ENCODE measurements at regions not wholly inside any gene's neighbourhood (a gene's known extent, or its start where the extent isn't known, plus 50 kb on each side); places are given as distances from the start of the nearest gene placed in this dataset.
A peak's percentile ranks its signal among the peaks of the same experiment; 100 is the strongest.

DNA sequence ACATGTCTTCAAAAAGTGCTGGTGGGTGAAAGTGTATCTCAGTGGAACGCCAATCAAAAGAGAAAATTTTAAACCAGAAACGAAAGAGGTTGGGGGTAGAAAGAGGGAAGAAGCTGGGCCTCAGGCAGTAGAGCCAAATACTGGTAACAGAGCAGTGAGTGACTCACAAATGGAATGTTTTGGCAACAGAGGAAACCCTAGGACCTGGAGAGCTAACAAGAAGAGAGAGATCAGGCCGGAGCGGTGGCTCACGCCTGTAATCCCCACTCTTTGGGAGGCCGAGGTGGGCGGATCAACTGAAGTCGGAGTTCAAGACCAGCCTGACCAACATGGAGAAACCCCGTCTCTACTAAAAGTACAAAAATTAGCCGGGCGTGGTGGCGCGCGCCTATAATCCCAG lies 450.8 kb upstream of the NAALADL2 start:
- no peak for DNase-seq

DNA sequence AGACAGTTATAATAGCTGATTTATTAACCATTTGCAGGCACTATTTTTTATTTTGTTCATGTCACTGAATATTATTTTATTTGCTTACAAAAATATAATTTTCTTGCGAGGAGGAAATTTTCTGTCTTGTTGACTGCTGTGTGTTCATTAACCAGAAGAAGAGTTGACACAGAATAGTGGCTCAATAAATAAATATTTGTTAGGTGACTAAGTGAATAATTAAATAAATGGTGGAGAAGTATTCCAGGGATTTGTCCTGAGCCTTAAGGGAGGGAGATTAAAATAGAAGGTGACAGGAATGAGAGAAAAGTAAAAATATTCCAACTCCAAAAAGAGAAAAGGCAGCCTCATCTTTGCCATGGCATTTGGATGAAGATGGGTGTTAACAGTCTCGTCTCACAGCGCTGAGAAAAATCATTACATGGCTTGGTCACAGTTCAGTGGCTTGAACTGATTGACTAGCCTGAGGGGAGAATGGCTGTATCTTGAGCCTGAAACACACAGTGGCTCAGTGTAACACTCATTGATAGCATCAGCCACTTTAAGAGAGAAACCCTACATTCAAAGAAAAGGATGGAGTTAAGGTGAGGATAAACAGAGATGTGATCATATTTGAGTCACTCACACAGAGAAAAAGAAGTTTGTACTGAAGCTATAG lies 449.9 kb upstream of the NAALADL2 start:
- DNase-seq: no peak

- no peak for DNase-seq
Observed at GRCh38 chr3:174413062-174413912, 445.8 kb upstream of the NAALADL2 start.

DNA sequence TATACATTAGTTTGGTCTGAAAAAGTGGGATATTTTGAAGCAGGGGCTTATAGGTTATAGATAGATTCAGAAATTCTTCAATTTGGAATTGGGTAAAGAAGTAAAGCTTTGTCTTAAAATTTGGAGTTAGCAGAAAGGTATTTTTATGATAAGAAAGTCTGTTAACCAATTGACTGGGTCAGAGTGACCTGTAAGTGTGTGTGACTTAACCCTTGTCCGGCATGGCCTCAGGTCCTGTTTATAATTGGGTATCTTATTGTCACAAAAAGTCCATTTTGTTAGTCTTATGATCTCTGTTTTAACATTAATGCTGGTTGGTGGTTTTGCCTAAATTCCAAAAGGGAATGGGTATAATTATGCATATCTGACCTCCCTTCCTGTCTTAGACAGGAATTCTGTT lies 444.2 kb upstream of the NAALADL2 start:
- no peak for DNase-seq

GRCh38 chr3:174417573-174417972 lies 441.6 kb upstream of the NAALADL2 start:
- DNase-seq: no peak

GRCh38 chr3:174419216-174419615 lies 439.9 kb upstream of the NAALADL2 start:
- no peak for DNase-seq

GRCh38 chr3:174423936-174424335 lies 435.2 kb upstream of the NAALADL2 start:
- DNase-seq: no peak

DNA sequence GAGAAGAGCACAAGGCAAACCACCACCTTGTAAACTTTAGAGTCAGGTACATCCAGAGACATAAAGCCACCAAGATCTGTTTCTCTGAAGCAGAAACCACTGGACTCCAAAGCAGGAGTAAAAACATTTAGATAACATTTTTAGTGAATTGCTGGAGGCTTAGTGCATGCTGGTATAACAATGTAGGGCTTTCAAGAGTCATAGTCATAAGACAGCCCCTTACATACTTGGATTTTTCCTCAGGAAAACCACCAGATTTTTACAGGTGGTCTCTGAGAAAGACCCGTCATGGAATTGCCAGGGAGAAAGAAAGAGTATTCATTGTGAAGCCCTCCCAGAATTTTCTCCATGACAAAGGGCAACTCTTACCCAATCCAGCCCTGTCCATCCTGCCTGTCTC lies 434.5 kb upstream of the NAALADL2 start:
- no peak for DNase-seq

- no peak for DNase-seq
Observed at GRCh38 chr3:174425422-174425821, 433.7 kb upstream of the NAALADL2 start.

GRCh38 chr3:174430986-174431385 lies 428.1 kb upstream of the NAALADL2 start:
- no peak for DNase-seq

DNA sequence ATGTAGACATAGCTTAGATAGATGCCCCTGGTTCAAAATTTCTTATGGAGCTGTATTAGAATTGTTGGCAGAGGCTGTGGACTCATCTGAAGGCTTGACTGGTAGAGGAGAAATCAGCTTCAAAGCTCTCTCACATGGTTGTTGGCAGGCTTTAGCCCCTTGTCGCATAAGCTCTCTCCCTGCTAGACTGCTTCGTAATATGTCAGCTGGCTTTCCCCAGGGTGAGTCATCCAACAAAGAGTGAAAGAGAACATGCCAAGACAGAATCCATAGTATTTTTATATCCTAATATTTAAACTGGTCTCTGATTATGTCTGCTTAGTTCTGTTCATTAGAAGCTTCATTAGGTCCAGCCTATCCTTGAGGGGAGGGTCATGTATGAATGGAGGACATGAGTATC lies 427.4 kb upstream of the NAALADL2 start:
- no peak for DNase-seq

GRCh38 chr3:174436367-174436766 lies 422.8 kb upstream of the NAALADL2 start:
- no peak for DNase-seq

GRCh38 chr3:174438501-174439145 lies 420.5 kb upstream of the NAALADL2 start:
- no peak for DNase-seq

DNA sequence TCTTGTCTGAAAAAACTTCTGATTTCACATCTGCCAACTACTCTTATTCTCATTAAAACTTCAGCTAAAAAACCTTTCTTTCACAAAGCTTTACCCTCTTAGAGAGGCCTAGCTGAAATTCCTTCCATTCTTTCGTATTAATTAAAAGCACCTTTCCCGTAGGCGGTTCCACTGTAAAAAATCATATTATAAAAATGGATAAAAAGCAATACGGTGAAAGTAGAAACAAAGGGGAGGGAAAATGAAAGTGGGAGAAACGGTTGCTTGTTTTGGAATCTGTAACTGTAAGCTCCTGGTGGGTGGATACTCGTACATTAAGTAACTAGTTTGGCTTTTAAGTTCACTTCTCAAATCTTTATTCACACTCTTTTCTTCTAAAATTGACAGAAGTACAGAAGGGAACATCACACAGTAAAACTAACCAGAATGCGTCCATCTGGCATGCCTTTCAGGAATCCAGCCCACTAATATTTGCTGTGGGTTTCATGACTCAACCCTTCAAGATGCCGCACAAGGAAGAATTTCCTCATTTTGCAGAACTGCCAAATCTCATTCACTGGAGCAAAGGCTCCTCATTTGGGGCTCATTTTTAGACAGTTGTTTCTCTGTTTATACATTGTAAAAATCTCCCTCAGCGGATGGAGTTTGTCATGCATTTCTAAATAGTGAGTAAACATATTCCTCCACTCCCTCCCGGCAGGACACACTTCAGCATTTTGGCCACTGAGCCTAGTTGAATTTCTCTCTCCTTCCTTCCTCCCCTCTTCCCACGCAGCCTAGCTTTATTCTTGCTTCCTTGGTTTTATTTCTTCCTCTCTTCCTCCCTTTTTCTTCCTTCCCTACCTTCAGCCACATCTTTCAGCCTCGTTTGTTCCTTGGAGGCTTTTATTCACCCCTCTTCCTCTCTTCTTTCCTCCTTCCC lies 419.5 kb upstream of the NAALADL2 start:
- DNase-seq: no peak

DNA sequence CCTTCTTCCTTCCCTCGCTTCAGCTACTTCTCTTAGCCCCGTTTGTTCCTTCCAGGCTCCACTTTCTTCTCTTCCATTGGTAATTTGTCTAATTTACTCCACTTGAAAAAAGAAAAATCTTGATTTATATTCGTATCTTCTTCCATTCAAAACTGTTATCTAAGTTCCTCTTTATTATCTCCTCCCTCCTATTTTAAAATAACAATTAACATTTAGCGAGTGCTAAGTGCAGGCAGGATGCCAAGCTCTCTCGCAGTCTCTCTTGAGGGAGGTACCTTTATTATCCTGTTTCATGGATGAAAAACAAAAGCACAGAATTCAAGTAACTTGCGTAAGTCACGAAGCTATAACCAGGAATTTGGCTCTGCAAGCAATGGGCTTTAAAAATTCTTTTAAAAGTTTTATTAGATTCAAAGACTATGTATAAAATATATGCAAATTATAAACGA lies 418.9 kb upstream of the NAALADL2 start:
- DNase-seq: no peak

DNA sequence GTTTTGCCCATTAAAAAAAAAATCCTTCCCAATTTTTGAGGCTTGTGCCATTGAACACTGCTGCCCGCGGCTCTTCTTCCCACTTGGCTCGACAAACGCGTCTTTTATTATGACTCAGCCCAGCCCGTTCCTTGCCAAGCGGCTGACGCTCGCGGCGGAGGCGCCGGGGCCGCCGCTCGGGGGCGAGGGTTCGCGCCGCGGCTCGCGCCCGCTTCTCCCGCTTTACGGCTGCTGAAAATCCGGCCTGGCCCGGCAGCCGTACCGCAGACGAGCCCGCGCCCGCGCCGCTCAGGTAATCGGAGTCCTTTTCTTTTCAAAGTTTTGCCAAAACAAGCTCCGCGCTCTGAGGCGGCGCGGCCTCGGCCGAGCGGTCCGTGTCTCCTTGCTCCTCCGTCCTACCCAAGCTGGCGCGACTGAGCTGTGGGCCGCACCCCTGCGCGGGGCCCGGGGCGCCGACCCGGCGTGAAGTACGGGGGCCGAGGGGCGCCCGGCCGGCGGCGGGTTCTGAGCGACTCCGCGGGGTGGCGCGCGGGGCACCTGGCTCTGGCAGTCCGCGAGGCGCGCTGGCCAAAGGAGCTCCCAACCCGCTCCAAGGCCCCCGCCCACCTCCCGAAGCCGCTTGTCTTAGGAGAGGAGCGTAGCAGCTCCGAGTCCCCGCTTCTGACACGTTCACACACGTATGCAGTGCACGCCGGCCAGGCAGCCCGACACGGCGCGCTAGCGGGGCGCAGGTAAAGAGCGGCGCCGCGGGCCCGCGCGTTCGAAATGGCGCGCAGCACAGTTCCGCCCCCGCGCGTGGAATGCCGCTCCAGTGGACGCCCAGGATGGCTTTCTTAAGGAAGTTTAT lies 418.2 kb upstream of the NAALADL2 start:
- peak; percentile 7 for DNase-seq

DNA sequence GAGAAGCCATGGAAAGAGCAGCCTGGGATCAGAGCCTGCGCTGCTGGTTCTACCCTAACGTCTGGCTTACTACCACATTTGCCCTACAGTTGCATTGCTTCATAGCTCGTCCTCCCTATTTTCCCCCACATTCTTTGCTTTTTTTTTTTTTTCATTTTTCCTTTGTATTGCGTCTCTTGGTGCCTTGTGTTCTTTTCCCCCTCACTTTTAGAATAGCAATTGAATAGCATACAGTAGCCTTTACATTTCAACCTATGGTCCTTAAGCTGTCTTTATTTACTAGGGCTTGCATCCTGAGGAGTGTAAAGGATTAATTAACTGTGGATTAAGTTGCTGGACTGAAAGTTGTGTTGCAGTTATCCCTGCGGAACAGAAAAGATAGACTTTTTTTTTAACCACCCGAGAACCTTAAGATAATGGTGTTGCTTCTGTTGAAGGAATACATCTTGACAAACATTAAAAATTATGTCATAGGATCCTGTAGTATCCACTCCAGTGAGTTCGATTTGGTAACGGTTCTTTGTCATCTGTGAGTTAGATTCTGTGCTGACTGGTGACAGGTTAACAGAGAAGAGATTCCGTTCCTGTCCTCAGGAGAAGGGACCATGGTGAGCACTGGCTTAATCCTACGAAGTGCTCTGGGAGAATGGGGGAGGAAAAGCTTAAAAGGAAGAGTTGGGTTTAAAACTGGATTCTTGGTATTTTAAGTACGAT lies 417.4 kb upstream of the NAALADL2 start:
- DNase-seq: no peak

DNA sequence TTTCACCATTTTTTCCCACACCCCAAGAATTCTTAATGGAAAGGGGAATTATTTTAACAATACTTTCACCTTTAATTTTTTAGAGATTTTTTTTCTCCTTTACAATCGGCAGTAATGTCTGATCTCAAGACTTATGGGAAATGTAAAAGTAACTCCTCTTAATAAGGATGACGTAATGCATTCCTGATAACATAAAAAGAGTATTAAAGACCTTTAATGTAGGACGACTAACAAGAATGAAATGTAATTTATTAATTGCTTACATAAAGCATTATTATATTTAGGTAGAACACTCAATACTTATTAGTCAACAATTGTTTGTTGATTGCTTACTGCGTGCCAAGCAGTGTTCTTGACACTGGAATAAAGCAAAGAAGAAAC lies 416.8 kb upstream of the NAALADL2 start:
- no peak for DNase-seq

DNA sequence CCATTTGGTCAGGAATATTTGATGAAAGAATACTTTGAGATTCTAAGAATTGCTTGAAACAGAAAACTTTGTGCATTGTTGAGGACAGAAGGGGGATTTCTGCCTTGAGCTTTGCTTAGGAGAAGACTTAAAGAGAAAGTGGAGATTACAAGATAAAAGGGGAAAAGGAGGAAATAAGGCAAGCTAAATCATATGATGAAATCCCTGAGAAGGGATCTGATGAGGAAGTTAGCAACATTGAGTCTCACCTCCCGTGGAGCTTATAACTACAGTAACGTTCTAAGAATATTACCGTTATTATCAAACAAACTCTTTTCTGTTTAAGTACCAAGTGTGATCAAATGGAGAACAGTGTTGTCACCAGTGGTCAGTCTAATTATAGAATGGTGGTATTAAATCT lies 414.7 kb upstream of the NAALADL2 start:
- no peak for DNase-seq

- no peak for DNase-seq
Observed at GRCh38 chr3:174457758-174458157, 401.4 kb upstream of the NAALADL2 start.

- DNase-seq: no peak
Observed at GRCh38 chr3:174460831-174461230, 398.3 kb upstream of the NAALADL2 start.

Measured in CD4-positive, alpha-beta T cell treated with Interleukin-12 subunit alpha and Interleukin-12 subunit beta, for 1 hour (primary cell).